Right atrium auricular region (tissue), 2 donors: ENCODE measurements at regions not wholly inside any gene's neighbourhood (a gene's known extent, or its start where the extent isn't known, plus 50 kb on each side); places are given as distances from the start of the nearest gene placed in this dataset.

Source experiments
- DNase-seq: peaks from one replicate; pipeline ENCODE4 v3.0.0-alpha.2; 2019; ENCODE audit warnings: low spot score
- H3K27ac ChIP-seq, 2 donors: fragments of 200-600 bp; sonication (generic); 1 replicate in 1 of 2; 2 replicates in 1 of 2; pipeline ENCODE4 v1.5.1; 2016 to 2019
- H3K27me3 ChIP-seq, 2 donors: fragments of 200-600 bp; sonication (generic); one replicate each; pipeline versions ENCODE4 v1.5.1 to v1.6.0; 2017 to 2019
- H3K36me3 ChIP-seq: fragments of 200-600 bp; sonication (generic); one replicate; pipeline ENCODE4 v1.5.1; 2016
- H3K4me1 ChIP-seq, 2 donors: fragments of 200-600 bp; sonication (generic); one replicate each; pipeline versions ENCODE4 v1.5.1 to v1.6.0; 2017 to 2019
- H3K4me3 ChIP-seq, 2 donors: fragments of 200-600 bp; sonication (generic); 1 replicate in 1 of 2; 2 replicates in 1 of 2; pipeline ENCODE4 v1.5.1; 2017 to 2019; ENCODE audit warnings: mild to moderate bottlenecking in 1 of 2, moderate library complexity in 1 of 2
- H3K9me3 ChIP-seq, 2 donors: fragments of 200-600 bp; sonication (generic); one replicate each; pipeline ENCODE4 v1.5.1; 2019
- CTCF ChIP-seq, 2 donors: fragments of 200-600 bp; sonication (generic); IDR thresholded peaks; one replicate each; pipeline ENCODE4 v1.5.1; 2019; ENCODE audit warnings: antibody characterized with exemption in 2 of 2

- Histone ChIP-seq H3K36me3 (no peaks in the 10 kb centered on the region), H3K27me3 (no peaks in the 10 kb centered on the region), H3K9me3 (no peaks in the 10 kb centered on the region), H3K4me3 (no peak overlapping the region), H3K4me1 (peaks cover 0 to 5% of the 10 kb centered on the region in 2 donors), H3K27ac (no peak overlapping the region)
- TF ChIP-seq CTCF (IDR thresholded peaks at IDR 0.05), result no peak
- no peak for DNase-seq
Observed at GRCh38 chr1:230515451-230516145, 89.5 kb upstream of the PGBD5 start.

GRCh38 chr1:230510496-230510895 is 84.4 kb upstream of the PGBD5 start:
- DNase-seq, result no peak
- H3K27ac ChIP-seq, result no peak overlapping the region
- no peaks in the 10 kb centered on the region for H3K4me1 ChIP-seq
- no peaks in the 10 kb centered on the region for H3K27me3 ChIP-seq
- TF ChIP-seq CTCF (IDR thresholded peaks at IDR 0.05), result no peak
- no peak overlapping the region for H3K4me3 ChIP-seq
- H3K36me3 ChIP-seq, result no peaks in the 10 kb centered on the region
- H3K9me3 ChIP-seq, result no peaks in the 10 kb centered on the region

GRCh38 chr1:230509281-230509977 is 83.3 kb upstream of the PGBD5 start:
- H3K9me3 ChIP-seq, result no peaks in the 10 kb centered on the region
- no peaks in the 10 kb centered on the region for H3K27me3 ChIP-seq
- no peaks in the 10 kb centered on the region for H3K36me3 ChIP-seq
- H3K27ac ChIP-seq, result peak overlapping the region in 1 of 2 donors; percentile 34
- TF ChIP-seq CTCF (IDR thresholded peaks at IDR 0.05), result no peak
- peak; percentile 67 for DNase-seq
- no peaks in the 10 kb centered on the region for H3K4me1 ChIP-seq
- H3K4me3 ChIP-seq, result no peak overlapping the region

DNA sequence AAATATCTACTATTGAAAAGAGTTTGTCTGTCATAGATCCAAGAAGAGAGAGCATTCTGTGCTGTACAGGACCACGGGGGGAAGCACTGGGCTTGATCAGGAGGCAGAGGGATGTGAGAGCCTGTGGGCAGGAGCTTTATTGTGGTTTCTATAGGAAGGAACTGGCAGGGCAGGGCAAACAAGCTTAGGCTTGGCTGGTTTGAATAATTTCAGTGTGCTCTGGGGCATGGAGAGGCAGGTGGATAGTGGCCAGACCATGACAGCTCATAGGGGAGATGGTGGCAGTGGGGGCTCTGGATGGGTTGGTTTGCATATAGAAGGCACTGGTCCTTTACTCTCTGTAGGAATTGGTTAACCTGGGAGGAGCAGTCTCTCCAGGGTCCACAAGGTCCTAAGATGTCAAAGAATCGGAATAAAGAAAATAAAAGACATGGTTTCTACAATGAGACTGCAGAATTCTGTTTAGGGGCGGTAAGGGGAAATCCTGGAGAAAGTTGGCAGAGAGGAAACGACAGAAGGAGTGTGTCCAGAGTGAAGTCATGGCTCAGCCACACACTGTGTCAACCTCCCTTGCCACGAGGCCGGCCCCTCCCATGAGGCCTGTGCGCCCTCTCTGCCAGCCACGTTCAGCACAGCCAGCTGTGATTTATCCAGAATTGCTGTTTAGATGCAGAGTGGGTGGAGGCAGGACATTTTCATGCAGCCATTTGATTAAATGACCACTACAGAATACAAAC is 81.7 kb upstream of the PGBD5 start:
- H3K4me1 ChIP-seq, result no peaks in the 10 kb centered on the region
- no peak overlapping the region for H3K4me3 ChIP-seq
- H3K9me3 ChIP-seq, result no peaks in the 10 kb centered on the region
- no peak for DNase-seq
- no peak for TF ChIP-seq CTCF (IDR thresholded peaks at IDR 0.05)
- no peaks in the 10 kb centered on the region for H3K36me3 ChIP-seq
- no peaks in the 10 kb centered on the region for H3K27me3 ChIP-seq
- no peak overlapping the region for H3K27ac ChIP-seq

DNA sequence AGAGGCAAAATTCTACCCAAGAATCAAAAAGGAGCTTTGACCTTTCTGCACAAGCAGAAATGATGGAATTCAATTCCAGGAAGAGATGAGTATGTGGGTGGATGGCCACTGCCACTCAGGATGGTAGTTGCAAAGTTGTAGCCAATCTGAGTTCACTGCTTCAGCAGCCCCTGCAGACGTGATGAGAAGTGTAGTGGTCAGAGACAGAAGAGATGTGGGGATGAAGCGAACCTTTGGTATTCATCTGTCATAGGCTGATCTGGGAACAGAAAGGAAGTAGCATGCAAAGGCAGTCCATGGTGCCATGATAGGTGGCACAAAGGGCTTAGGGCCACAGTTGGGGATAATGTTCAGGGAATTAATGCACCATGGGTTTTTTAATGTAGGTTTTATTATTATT is 81.1 kb upstream of the PGBD5 start:
- no peaks in the 10 kb centered on the region for H3K4me1 ChIP-seq
- no peak for TF ChIP-seq CTCF (IDR thresholded peaks at IDR 0.05)
- no peaks in the 10 kb centered on the region for H3K36me3 ChIP-seq
- no peaks in the 10 kb centered on the region for H3K9me3 ChIP-seq
- H3K4me3 ChIP-seq, result no peak overlapping the region
- no peak for DNase-seq
- H3K27ac ChIP-seq, result no peak overlapping the region
- H3K27me3 ChIP-seq, result no peaks in the 10 kb centered on the region
